ENCODE measurements at regions not wholly inside any gene's neighbourhood (a gene's known extent, or its start where the extent isn't known, plus 50 kb on each side); places are given as distances from the start of the nearest gene placed in this dataset.
A peak's percentile ranks its signal among the peaks of the same experiment; 100 is the strongest.
"Not testable (repeated sequence)": the region's sequence is repeated elsewhere in the genome, so short reads cannot be mapped to it uniquely, and the experiment has no call there.

DNA sequence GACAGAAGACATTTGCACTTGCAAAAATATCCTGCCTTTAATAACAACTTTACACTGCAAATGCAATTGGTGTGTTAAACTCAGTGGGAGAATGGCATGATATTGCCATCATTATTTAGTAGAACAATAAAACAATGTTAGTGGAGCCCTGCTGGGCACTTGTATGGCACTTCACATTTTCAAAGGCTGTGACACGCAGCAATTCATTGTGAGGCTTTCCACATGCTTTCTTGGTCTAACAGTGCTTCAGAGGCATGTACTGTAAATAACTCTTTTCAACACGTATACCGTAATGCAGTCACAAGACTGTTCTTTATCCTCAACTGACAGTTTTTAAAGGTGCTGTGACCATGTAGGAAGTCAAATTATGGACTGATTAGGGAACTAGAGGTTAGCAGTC, 155.5 kb upstream of the EPB41L4A start:
- DNase-seq = no peak

DNA sequence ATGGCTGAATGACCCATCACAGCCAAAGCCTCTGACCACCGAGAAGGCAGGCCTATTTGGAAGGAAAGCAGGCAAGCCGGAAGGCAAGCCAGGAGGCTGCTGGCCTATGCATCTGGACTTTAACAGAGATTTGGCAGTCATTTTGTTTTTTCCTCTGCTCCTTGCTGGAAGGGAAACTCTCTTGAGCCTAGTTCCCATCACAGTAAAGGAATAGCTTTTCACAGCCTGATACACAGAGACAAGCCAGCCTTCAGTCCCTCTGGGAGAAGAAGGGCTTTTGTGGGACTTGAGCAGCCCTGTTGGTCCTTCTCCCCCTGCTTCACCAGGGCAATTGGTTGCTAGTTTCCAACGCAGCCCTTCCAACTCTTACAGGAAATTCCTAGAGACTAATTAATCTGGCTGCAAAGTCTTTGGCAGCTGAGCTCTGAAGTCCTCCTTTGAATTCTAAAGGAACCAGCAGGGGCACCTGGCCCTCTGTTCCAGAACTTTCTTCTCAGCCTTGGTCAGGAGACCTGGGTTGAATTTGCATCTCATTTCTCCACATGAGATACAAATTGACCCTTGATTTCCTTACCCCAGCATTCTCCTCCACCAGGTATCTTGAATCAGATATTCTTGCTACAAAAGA, 157.3 kb upstream of the EPB41L4A start:
- no peak for DNase-seq

DNA sequence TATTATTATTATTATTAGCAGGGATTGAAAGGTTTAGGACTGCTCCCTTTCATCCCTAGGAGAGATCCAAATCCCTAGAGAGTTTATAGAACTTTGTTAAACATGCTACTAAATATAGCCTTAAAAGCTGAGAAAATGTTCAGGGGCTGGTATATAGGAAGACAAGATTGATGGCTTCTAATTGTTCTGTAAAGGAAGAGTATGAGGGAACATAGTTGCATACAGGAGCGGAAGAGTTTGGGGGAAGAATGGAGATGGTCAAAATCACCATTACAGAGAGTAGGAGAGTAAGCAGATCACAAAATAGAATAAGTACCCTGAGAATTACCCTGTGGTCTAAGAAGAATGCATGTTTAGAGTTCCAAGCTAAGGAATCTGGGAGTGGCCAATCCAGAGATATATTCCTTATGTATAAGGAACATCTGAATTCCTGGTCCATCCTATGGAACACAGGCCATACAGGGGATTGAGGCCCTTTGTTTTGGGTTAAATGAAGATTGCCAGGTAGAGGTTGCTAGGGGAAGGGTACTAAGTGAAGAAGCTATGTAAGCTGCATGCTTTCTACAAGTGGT, 158.0 kb upstream of the APC start:
- DNase-seq = no peak

DNA sequence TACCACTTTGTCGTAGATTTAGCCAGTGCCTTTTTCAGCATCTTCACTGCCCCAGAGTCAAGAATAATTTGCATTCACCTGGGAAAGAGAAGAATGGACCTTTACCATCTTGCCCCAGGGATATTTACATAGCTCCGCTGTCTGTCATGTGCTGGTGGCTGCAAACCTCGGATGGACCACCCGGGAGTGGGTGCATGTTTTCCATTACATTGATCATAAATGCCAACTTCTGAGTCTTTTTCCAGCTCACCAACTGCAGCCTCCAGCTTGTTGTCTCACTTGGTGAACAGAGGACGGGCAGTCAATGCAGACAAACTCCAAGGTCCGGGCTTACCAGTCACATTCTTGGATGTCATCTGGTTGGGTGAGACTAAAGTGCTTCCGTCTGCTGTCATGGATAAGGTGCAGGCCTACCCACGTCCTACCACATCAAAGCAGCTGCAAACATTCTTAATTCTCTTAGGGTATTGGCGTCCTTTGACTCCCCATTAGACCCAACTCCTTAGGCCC, 155.8 kb upstream of the APC start:
- DNase-seq = no peak

DNA sequence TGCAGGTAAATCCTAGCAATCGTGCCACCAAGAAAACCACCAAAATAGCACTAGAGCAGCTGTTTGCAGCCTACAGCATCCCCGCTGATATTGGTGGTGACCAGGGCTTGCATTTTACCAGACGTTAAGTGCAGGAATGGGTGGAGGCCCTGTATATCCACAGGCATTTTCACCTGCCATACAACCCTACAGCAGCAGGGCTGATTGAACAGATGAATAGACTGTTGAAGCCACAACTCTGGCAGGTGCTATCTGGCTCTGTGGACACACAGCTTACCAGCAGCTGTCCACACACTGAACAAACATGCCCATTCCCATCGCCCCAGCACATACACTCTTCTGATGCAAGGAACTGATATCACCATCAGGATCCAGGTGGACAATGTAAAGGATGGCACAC, 154.5 kb upstream of the APC start:
- no peak for DNase-seq

DNA sequence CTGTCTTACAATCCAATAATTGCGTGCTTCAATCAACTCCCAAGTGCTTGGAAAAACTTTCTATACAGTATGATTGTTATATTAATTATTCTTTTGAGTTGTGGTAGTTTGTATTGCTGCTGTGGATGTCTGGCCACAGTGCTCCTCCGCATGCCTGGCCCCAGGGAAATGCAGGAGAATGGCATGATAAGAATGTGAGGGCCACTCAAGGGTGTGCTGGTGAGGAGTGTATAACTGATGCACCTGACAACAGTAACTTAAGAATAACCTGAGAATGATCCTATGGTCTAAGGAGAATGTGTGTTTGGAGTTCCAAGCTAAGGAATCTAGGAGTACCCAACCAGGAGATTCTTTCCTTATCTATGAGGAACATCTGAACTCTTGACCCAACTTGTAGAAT, 152.9 kb upstream of the APC start:
- DNase-seq = no peak

DNA sequence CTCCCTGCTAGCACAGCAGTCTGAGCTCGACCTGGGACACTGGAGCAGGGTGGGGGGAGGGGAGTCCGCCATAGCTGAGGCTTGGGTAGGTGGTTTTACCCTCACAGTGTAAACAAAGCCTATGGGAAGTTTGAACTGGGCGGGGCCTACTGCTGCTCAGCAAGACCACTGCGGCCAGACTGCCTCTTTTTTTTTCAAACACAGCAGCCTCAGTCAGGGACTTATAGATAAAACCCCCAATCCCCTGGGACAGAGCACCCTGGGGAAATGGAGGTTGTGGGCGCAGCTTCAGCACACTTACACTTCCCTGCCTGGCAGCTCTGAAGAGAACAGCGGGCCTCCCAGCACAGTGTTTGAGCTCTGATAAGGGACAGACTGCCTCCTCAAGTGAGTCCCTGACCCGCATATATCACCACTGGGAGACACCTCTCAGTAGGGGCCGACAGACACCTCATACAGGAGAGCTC, 151.1 kb upstream of the APC start:
- DNase-seq = no peak

DNA sequence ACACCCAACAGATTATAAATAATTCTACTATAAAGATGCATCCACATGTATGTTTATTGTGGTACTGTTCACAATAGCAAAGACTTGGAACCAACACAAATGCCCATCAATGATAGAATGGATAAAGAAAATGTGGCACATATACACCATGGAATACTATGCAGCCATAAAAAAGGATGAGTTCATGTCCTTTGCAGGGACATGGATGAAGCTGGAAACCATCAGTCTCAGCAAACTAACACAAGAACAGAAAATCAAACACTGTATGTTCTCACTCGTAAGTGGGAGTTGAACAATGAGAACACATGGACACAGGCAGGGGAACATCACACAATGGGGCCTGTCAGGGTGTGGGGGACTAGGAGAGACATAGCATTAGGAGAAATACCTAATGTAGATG, 146.8 kb upstream of the APC start:
- not testable (repeated sequence) for DNase-seq

DNA sequence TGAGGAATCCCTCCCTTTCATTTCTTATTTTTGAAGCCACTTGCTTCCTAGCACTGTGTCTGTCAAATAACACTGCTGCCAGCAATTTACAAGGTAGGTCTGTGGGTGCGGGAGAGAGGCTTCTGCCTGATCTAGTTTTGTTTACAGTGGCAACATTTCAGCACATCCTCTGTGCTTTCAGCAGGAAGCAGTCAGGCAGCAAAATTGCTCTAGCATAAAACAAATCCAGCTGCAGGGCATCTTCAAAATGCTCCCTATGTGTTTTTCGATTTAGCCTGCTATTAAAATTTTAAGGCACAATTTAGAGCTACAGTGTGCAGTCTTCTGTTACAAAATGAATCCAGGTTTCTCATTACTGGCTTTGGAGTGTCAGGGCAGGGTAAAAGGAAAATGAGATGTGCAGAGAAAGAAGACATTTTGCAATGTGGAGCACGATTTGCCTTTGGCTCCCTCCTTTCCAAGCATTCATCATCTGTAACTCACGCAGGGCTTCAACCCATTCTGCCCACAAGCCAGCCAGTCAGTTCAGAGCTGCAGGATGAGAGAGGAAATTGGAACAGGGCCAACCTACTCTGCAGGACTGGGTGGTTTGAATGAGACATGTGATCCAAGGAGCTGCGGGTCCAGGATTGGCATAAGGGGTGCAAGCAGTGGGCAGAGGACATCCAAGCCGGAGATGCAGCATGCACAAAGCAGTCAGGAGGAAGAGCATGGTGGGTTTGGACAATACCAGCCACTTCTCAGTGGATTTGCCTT, 143.4 kb upstream of the APC start:
- no peak for DNase-seq

DNA sequence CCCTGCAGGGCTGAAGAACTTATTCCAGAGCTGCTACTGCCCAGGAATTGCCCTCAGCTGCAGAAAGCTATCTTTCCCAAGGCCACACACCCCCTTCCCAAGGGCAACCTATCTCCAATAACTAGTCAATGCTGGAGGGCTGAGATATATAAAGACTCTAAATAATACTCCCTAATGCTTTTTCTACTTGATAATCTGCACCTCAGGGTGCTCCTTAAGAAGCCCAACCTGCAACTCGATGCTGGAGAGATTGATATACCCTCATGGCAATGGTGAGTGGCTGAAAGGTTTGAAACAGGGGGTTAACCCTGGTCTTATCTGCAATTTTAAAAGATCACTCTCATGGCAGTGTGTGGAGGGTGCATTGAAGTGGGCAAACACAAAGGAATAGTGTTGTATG, 142.7 kb upstream of the APC start:
- no peak for DNase-seq

DNA sequence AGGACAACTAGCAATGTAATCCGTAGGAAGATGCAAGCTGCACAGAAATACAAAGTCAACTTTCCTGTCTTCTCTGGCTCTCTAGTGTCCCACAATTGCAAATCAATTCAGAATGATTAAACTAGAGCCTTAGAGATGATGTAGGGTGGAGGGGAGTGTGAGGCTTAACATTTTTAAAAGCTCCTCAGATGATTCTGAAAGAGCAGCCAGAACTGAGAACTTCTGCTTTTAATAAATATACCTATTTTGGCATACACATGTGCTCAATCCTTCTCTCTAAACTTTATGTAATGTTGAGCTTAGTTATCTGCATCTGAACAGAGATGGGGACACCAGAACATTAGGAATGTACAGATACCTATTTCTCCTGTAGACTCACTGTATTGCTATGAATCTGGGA, 139.9 kb upstream of the APC start:
- no peak for DNase-seq

DNA sequence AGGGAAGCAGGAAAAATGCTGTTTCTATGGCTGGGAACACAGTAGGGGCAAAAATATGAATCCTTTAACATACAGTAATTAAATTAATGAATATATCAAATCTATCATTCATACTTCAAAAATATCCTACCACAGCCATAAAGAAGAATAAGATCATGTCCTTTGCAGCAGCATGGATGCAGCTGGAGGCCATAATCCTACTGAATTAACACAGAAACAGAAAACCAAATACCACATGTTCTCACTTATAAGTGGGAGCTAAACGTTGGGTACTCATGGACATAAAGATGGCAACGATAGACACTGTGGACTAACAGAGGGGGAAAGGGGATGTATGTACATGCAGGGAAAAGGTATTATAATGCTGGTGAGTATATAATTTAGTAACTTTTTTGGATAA, 137.2 kb upstream of the APC start:
- DNase-seq = not testable (repeated sequence)

DNA sequence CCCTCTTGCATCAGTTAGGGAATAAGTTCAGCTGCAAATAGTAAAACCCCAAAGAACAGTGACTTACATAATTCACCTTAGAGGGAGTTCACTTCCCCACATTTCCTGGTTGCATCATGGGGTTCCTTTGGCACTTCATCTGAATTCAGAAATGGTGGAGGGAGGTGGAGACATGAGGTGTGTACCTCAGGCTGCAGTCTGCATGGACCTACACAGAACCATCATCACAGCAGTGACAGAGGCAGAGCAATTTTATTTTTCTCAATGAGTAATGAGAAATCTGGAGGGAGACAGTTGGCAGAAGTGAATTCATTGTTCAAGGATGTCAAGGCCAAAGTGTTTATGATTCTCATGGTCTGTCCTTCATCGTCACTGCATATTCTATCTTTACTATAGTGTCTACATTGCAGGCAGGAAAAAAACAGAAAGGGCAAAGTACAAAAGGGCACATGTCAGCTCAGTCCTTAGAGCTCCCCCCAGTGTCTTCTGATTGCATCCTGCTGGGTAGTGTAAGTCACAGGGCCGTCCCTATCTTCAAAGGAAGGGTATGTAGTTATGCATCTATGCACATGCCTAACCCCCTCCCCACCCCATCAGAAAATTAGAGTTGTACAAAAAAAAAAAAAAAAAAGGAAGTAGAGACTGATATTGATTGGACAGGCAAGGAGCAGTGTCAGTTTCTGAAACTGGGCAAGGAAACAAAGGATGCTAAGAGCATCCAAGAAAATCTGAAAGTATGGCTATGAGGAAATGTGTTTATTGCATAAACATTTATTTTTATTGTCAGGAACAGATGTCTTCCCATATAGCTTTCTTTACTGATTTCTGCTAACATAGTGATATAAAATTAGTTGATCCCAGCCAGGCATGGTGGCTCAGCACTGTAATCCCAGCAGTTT, 132.7 kb upstream of the APC start:
- DNase-seq = peak; percentile 2

DNA sequence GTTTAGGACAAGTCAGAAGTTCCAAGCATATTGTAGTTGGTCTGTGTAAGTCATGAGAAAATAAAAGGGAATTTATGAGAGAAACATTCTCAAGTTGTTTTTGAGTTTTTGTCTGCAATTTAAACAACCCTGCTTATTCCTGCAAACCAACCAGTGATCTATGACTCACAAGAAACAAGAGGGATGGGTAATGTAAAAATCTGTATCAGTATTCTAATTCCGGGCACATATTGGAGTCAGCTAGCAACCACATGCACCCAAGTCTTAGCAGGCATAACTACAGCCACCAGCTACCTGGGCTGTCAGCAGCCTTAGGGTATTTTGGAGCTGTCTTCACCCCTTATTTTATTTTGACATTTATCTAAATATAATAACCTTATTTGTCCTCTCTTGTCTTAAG, 128.7 kb upstream of the APC start:
- DNase-seq = no peak

DNA sequence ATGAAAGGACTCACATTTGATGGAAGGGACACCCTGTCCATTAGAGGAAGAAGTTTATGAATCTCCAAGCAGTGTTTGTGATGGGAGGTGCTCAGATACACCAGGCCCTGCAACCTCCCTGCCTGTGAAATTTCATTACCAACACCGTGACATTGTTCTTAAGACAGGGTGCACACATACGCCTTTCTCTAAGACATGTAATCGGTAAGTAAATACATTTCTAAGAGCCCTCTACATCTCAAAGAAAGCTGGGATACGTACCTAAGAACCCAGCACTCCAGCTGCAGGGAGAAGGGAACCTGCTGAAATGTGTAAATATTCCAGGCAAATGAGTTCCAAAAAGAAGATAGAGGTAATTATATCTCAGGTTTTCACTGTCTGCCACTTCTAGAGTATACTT, 125.0 kb upstream of the APC start:
- DNase-seq = no peak

DNA sequence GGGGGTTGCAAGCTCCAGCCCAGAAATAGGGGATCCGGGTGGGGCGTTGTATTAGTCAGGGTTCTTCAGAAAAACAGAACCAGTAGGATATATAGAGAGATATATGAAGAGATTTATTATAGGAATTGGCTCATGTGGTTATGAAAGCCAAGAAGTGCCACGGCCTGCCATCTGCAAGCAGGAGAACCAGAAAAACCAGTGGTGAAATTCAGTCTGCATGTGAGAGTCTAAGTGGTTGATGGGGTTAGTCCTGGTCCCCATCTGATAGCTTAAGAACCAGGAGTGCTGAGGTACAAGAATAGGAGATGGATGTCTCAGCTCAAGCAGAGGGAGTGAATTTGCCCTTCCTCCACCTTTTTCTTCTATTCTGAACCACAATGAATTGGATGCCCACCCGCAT, 123.4 kb upstream of the APC start:
- DNase-seq = no peak

DNA sequence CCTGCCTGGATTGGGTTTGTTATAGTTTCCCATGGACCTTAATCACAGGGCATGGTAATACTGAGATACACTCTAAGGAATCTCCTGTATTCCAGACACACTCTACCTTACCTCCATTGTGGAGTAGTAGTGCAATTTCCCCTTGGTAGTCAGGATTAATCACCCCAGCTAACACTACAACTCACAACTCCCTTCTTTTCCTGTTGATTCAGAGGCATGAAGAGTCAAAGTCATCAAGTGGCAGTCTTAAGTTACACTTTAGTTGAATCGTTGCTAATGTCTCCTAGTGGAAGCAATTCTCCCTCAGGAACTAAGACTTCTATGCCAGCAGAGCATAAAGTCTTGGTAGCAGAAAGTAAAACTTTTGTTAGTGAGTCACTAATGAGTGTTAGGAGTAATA, 122.7 kb upstream of the APC start:
- no peak for DNase-seq

DNA sequence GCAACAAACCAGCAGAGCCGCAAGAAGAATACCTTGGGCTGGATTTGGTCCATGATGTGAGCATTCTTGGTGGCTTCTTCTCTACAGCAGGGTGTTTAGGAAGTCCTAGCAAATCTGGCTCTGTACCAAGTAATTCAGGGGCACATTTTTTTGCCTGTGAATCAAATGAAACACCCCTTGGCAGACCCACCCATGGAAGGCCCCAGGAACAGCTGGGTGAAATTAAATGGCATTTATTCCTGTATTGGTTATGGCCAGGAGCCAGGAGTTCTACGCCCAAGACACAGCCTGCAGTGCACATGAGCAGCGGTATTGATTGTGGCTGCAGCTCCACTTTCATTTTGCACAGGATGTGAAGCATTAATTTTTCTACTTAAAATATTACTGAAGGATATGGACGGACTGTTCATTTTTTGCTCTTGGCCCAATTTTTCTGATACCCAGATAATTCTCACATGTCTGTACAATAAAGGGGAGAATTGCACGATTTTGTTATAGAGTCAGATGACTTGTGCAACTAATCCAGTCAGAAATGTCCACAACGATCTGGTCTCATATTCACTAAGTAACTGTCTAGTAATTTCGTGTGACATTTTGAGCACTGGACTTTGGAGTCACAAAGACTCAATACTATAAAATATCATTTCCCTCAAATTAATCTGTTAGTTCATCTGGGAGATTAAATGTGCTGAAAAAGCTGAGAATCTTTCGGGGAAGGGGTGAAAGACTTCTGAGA, 120.7 kb upstream of the APC start:
- DNase-seq = no peak

DNA sequence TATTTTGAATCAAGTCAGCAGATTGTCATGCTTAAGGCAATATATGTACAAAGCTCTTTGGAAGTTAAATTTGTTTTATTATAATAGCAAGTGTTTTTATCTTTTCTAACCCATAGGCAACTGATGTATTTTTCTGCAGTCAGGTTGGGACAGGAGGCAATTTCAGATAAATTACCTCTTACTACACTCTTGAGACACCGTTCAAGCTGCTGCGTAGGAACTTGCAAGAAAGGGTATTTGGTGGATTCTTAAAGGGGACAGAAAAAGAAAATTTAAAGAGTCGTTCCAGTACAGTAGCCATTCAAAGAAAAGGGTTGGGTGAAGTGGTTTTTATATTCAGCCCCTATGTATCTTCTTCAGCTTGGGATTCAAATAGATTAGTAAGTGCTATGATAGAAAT, 112.4 kb upstream of the APC start:
- no peak for DNase-seq

DNA sequence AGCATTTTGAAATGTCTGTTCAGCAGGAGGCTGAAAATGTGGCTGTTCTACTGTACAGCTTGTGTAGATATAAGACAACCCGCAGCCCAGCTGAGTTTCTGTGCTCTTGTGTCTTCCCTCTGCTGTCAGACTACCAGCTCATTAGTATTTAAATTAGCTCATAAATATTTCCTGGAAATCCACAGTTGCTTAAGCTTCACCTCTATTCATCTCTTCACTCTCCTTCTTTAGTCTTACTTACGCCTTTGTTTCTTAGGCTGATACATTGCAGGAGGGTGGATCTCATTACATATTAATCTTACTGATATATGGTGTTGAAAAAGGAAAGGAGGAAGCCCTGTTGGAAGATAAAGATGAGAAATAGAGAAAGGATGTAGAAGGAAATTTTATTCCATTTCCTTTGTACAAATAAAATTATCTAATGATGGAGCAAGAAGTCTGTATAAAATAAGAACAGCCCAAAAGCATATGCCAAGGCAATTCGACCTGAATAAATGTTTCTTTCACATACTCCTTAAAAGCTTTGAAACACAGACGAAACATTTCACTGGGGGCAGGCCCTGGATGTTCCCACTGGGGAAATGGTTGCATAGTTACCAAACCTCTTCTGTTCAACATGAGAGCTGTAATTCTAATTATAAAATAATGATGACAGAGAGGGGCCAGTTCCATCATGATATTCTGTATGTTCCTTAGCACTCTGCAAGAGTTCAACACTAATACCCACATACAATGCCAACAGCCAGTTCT, 111.8 kb upstream of the APC start:
- no peak for DNase-seq

DNA sequence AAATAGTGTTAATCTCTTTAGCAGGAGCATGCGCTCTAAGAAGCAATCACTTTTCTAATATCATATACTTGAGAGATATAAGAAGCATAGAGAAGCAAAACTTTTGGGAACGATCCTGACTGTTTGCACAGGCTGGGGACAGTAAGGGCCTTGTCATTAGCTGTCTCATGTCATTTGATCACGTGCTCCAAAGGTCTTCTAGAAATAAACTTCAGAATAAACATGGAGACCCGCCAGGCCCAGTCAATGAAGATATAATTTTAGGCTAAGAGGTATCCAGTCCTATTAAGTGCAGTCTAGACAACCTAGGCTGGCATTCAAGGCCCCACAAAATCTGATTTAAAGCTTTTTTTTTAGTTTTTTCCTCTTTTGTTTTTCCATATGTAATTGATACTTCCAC, 111.0 kb upstream of the APC start:
- DNase-seq = no peak
